Stimulated activated CD8-positive, alpha-beta memory T cell treated with anti-CD3 and anti-CD28 coated beads, Interleukin-15, amount 100 ng/mL, for 1 hour (primary cell): ENCODE measurements at regions not wholly inside any gene's neighbourhood (a gene's known extent, or its start where the extent isn't known, plus 50 kb on each side); places are given as distances from the start of the nearest gene placed in this dataset.

Experiments
- DNase-seq: peaks from one replicate; pipeline ENCODE4 v3.0.0-alpha.2; 2020; ENCODE audit warnings: low read depth

GRCh38 chr10:90975096-90975495 lies 54.2 kb upstream of the ANKRD1 start:
- DNase-seq = no peak

DNA sequence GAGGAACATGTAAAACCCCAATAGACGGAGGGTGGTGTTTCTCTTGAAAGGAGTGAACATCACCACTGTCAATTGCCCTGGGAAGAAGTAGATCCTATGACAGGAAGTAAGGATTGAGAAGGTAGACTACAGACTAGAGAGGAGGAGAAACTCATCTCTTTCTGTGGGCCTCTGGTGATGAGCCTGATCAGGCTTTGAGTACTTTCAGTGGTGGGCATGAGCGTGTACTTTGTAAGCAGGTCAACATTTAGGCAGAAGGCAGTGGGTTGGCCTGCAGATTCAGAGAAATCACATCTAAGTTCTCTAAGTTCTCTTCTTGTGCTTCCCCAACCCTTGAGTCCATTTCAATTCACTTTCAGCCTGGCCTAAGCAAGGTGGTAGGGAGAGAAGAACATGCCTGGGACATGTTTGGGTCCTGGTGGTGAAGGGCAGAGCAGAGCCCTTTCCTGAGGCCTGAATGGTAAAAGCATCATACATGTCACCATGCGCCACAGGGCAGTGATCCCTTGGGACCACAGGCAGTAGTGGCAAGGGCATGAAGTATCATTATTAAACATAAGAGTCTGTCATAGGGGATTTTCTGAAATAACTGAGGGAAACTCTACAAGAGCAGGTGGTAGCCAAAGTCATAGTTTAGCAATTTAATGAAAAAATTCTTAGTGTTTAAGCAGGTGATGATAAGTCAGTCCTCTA lies 56.4 kb upstream of the ANKRD1 start:
- no peak for DNase-seq

- DNase-seq = no peak
These were observed 57.1 kb upstream of the ANKRD1 start for GRCh38 chr10:90977855-90978486.

- no peak for DNase-seq
These were observed 61.6 kb upstream of the ANKRD1 start for GRCh38 chr10:90982406-90983008.

DNA sequence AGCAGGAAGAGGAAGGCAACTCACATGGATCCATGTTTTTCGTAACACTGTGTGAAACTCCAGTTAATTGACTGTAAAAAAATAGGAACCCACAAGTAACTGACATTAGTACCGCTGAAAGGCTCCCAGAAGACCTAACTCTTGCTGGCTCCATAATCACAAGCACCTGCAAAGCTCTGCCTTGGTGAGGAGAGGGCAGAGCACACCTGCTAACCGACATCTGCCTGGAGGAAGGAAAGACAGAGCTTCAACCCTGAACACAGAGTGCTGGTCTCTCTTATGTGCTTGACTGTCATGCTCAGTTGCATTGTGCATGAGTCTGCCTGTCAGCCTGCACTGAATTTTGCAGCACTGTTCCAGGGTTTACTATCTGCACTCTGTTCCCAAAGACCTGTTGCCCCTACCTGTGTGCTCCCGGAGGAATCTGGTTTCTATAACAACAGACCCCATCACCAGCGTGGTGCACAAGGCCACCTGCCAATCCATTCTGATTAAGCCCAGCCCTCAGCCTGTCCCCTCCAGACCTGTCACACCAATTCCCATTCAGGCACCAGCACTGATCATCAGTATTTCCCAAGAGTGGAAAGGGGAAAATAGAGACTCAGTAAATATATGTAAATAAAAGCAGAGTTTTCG lies 63.1 kb upstream of the ANKRD1 start:
- DNase-seq = no peak

DNA sequence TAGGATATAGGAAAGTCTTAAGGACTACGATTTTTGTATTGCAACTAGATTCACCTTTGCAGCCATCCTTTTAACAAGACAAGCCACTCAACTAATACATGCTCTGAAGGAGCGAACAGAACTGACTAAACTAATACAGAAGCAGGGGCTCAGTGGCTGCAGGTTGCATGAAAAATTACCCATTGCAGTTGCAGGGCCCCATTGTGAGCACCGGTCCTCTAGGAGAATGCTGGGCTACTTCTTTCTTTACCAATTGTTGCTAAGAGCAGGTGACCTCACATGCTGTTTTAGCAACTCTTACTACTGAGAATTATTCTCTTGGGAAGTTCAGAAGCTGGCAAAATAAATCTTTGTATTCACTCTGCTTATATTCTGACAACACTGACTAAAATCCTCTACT lies 64.0 kb upstream of the ANKRD1 start:
- DNase-seq = no peak

DNA sequence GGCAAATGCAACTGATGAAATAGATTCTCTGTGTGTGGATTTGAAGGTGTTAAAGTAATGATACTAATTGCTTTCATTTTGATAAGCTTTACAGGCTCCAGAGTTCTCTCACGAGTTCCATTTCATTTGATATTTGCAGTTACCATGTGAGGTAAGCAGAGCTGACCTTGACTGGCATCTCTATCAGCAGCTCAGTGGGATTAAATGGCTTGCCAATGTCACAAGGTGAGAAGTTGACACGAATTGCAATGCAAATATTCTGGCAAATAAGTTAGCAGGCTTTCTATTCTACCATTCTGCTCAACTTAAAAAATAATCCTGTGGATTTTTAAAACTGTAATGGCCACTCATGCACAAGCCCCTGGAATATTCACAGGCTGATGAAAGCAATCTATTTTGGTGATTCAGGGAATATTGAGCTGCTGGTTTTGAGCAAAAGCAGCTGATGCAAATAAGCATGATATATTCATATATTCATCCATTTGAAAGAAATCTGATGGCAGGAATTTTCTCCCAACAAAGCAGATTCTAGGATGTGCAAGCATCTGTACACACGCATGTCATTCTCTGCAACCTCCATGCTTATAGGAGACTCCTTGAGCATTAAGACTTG lies 64.5 kb upstream of the ANKRD1 start:
- DNase-seq = no peak

- no peak for DNase-seq
These were observed 65.4 kb upstream of the ANKRD1 start for GRCh38 chr10:90986136-90986760.

DNA sequence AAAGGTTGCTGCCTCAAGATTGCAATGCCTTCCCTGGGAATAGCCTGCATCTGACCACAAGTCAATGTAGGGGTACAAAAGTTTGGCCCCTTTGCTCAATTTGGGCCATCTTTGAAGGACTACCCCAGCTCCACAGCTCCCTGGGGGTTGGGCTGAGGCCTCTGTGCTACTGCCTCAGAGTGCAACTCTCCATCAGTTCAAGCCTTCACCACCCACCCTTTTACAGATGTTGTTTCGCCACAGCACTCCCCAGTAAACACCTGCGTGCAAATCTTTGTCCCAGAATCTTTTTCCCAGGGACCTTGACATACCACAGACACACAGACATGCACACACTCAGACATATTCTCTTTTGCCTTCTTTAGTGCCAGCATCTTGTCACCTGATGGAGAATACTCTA lies 66.0 kb upstream of the ANKRD1 start:
- no peak for DNase-seq

GRCh38 chr10:90987383-90987782 lies 66.5 kb upstream of the ANKRD1 start:
- no peak for DNase-seq

GRCh38 chr10:90988024-90988423 lies 67.1 kb upstream of the ANKRD1 start:
- DNase-seq = no peak

DNA sequence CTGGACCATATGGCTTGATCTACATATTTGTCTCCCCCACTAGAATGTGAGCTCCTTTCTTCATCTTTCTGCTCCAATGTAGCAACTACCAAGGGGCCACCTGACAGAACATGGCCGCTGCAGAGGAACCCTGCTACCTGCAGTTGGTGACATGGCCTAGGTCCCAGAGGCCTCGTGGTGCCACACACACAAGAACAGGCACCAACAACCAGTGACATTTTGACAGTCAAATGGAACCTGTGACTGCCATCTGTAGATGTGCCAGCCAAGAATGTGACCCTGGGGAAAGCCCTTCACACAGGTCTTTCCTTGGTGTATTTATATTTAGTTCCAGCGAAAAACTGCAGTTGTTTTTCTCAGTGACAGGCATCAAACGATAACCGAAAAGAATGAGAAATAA lies 67.9 kb upstream of the ANKRD1 start:
- no peak for DNase-seq

DNA sequence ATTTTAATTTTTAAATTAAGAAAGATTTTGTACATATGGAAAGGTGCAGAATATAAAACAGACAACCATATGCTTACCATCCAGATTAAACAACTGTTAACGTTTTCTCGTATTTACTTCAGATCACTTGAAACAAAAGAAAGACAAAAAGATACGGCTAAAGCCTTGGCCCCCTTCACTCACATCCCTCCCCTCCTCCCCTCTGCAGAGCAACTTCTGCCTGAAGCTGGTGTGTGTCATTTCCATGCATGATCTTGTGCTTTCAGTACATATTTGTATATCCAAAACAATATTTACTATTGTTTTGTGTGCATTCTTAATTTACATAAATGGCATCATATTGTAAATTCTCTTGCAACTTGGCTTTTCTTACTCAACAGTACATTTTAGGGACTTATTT lies 68.5 kb upstream of the ANKRD1 start:
- DNase-seq = no peak

GRCh38 chr10:90992462-90992861 lies 71.6 kb upstream of the ANKRD1 start:
- no peak for DNase-seq

- no peak for DNase-seq
These were observed 72.5 kb upstream of the ANKRD1 start for GRCh38 chr10:90993340-90993739.

GRCh38 chr10:90997670-90998069 lies 76.8 kb upstream of the ANKRD1 start:
- DNase-seq = no peak

GRCh38 chr10:90998733-90999511 lies 78.0 kb upstream of the ANKRD1 start:
- no peak for DNase-seq

- DNase-seq = no peak
These were observed 78.8 kb upstream of the ANKRD1 start for GRCh38 chr10:90999512-91000172.

- DNase-seq = no peak
These were observed 79.6 kb upstream of the ANKRD1 start for GRCh38 chr10:91000470-91000869.

- DNase-seq = no peak
These were observed 80.1 kb upstream of the ANKRD1 start for GRCh38 chr10:91000985-91001384.

GRCh38 chr10:91002656-91003055 lies 81.8 kb upstream of the ANKRD1 start:
- DNase-seq = no peak
